Midbrain (tissue), 1 donor: ENCODE measurements at regions not wholly inside any gene's neighbourhood (a gene's known extent, or its start where the extent isn't known, plus 50 kb on each side); places are given as distances from the start of the nearest gene placed in this dataset.
"Not testable (repeated sequence)": the region's sequence is repeated elsewhere in the genome, so short reads cannot be mapped to it uniquely, and the experiment has no call there.

ENCODE experiments used
- DNase-seq: peaks from one replicate; lab custom pipeline; 2025; lab: John Stamatoyannopoulos, UW

DNA sequence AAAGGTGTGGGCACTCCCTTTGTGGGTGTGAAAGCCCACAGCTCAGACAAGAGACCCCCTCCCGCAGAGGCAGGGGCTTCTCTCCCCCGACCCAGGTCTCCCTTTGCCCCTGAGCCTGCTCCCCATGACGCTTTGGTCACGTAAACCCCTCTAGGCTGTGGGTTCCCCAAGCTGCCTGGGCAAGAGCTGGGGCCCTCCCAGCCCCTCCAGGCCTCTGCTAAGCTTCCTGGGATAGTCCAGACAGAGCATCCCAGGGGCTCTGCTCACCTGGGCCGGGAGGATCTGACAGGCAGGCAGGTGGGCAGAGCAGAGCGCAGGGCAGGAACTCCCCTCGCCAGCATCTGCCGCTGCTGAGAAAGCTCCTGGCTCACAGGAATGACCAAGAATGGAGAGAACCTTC, 177.3 kb downstream of the BANP start:
- DNase-seq = no peak

DNA sequence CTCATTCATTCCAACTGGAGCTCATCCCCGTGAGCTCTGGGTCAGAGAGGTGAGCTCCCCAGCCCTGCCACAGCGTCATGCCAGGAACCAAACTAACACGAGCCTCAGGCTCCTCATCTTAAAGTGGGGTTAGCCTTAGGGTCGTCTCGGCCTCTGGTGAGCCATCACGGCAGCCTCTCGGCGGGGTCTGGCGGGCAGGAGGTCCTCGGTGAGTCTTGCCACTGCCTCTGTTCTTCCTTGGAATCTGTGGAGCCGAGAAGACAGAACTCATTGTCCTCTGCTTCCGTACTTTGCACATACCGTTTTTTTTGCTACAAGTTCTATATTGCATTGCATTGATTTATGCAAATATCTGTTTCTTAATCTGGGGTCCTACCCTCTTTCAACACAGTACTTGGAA, 177.9 kb downstream of the BANP start:
- DNase-seq = not testable (repeated sequence)

- DNase-seq = no peak
These were observed 178.8 kb downstream of the BANP start for GRCh38 chr16:88130016-88130415.

DNA sequence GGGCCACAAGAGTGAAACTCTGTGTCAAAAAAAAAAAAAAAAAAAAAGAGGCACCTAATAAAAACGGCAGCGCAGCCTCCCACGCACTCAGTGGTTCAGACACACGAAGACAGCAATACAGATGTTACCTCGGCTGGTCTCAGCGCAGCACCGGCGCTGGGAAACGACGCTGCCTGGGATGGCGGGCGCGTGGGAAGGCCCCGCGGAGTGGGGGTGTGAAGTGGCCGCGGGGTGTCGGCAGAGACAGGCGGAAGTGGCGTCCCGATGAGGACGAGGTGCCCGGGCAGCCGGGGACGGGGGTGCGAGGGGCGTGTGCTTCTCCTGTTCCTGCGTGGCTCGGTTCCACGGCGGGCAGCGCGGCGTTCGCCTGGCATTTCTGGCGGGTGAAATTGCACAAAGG, 179.4 kb downstream of the BANP start:
- DNase-seq = no peak

DNA sequence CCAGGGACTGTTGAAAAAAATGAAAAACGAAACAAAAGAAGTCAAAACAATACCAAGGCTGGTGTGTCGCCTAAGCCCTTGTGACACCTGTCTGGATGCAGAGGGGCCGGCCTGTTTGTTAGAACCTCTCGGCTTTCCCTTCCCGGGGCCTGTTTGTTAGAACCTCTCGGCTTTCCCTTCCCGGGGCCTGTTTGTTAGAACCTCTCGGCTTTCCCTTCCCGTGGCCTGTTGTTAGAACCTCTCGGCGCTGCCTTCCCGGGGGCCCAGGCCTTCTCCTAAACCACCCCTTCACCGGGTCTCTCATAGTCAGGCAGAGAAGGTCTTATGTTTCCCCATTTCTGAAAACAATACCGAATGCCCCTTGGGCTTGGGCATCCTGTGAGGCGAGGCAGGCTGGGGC, 180.0 kb downstream of the BANP start:
- DNase-seq = no peak

- DNase-seq = no peak
These were observed 180.7 kb downstream of the BANP start for GRCh38 chr16:88131966-88132365.

DNA sequence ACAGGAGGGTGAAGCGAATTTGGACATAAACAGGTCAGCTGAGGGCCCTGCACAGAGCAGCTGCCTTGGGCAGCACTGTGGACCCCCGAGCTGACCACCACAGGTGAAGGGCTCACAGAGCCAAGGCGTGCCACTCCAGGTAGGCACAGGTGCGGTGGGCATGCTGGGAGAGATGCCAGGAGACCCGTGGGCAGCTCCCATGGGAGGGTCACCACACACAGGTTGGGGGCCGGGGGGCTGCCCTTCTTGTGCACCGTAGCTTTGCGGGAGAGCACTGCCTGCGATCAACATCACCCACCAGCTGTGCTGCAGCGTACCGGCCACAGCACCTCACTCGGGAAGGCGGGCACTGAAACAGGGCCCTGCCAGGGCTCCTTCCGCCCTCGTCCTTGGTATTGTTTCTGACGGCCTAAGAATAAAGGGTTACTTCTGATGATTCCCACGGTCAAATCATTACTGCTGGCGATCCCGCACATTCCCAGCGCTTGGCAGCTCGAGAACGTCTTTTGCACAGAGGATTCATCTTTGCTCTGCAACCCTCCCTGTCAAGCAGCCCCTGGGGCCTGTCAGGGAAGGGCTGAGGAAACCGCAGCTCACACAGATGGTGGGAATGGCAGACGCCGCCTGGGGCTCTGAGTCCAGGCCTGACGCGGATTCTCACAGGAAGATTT, 181.7 kb downstream of the BANP start:
- DNase-seq = no peak

- no peak for DNase-seq
These were observed 182.2 kb downstream of the BANP start for GRCh38 chr16:88133507-88133843.

DNA sequence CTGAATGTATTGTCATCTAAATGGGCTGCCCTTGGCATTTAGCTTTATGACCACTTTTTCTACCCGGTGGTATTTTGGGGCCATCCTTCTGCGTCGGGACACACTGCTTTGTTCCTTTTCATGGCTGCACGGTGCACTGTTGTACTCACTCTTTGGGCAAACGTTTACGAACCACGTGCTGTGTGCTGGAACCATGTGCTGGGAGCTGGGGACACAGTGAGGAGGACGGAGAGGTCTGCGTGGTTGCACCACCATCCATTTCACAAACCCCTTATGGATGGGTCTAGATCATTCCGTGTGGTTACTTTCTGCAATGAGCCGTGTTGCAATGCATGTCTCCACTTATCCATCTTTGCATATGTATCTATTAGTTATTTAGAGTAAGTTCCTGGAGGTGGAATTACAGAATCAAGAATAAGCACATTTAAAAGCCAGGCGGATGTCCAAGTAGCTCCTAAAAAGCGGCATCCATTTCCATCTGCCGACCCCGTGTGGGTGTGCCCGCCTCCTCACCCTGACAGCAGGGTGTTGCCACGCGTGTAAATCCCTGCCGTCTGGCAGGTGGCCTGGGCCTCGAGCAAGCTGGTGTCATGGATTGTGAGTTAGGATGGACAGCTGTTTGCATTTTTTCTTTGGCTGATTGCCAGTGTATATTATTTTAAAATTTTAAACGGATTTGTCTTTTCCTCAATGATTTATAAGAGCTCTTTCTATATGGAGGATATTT, 183.1 kb downstream of the BANP start:
- not testable (repeated sequence) for DNase-seq

DNA sequence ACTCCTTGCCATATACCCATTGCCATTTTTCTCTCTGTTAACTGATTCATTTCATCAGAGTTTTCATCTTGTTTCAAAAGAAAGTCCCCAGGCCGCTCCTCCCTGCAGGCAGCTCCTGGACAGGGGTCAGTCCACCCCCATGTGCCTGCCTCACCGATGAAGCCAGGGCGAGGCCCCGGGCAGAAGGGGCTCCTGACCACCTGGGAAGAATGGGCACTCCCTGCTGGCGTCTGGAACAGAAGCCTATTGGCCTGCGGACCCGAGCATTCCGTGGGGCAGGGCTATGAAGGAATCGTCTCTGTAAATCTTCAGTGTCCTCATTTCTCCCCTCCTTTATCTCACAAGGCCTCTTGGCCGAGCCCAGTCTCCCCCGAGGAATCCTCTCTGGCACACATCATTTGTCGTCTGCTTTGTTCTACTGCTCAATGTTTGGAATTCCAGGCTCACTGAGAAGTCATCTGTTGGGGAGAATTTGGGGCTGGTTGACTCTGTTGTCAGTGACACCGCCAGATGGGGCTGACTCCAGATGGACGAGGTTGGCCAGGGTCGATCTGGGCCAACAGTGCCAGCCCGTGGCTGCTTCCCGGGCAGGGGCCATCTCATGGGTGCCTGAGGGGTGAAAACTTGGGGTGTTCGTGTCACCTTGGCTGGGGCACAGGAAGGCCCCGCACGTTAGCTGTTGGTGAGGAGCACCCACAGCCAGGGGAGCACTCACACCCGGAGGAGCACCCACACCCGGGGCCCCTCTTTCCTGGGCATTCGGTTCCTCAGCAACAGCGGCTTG, 183.9 kb downstream of the BANP start:
- not testable (repeated sequence) for DNase-seq

- DNase-seq = not testable (repeated sequence)
These were observed 185.0 kb downstream of the BANP start for GRCh38 chr16:88136211-88136713.

- not testable (repeated sequence) for DNase-seq
These were observed 185.7 kb downstream of the BANP start for GRCh38 chr16:88136939-88137338.

DNA sequence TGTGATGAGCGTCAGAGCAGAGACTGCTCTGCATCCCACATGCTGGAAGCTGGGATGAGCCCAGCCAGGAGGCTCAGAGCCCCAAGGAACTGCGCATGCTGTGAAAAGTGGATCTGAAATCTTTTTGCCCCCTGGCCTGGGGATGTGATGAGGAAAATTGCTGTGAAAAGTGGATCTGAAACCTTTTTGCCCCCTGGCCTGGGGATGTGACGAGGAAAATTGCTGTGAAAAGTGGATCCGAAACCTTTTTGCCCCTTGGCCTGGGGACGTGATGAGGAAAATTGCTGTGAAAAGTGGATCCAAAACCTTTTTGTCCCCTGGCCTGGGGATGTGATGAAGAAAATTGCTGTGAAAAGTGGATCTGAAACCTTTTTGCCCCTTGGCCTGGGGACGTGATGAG, 187.9 kb downstream of the BANP start:
- DNase-seq = not testable (repeated sequence)

DNA sequence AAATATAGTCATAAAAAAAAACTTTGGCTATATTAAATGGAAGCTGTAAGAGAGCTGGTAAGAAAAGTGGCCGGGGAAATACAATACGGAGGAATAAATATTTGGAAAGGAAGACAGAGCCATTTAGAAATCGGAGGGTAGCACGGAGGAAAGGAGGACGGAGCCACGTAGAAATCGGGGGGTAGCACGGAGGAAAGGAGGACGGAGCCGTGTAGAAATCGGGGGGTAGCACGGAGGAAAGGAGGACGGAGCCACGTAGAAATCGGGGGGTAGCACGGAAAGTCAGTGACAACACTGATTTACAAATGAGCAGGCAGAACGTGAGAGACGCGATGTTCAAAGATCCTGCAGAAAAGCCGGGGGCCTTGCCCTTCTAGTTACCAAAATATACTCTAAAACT, 189.0 kb downstream of the BANP start:
- not testable (repeated sequence) for DNase-seq

DNA sequence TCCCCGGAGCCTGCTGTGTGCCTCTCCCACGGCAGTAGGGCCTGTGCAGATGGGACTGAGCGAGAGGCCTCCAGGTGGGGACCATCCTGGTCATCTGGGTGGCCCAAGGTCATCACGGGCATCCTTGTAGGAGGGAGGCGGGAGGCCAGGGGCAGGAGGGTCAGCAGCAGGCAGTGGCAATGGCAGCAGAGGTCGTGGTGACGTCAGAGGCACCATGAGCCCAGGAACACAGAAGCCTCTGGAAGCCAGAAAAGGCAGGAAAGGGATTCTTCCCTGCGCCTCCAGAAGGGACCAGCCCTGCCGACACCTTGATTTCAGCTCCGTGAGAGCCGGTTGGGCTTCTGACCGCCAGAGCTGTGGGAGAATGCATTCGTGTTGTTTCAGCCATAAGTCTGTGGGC, 190.3 kb downstream of the BANP start:
- no peak for DNase-seq

GRCh38 chr16:88142056-88142935, 191.1 kb downstream of the BANP start:
- not testable (repeated sequence) for DNase-seq

- not testable (repeated sequence) for DNase-seq
These were observed 192.1 kb downstream of the BANP start for GRCh38 chr16:88143122-88144027.

DNA sequence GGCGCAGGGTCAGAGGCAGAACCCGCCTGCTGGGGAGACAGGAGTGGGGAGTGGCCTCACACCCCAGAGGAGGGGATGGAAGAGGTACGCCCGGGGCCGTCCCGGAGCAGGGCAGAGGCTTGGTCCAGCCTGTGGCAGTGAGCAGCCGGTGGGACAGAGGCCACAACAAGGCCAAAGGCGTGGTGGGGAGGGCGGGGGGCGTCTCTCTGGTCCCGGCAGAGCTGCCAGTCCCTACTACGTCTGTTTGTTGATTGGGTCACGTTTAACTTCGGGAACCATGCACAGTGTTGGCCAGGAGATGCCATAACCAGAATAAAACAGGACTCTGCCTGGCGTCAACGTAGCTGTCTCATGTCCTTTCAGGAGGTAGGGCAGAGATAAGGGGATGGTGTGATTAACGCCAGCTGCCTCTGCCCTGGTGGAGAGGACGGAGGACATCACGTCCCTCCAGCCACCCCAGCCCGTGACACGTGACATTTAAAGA, 192.8 kb downstream of the BANP start:
- DNase-seq = no peak

DNA sequence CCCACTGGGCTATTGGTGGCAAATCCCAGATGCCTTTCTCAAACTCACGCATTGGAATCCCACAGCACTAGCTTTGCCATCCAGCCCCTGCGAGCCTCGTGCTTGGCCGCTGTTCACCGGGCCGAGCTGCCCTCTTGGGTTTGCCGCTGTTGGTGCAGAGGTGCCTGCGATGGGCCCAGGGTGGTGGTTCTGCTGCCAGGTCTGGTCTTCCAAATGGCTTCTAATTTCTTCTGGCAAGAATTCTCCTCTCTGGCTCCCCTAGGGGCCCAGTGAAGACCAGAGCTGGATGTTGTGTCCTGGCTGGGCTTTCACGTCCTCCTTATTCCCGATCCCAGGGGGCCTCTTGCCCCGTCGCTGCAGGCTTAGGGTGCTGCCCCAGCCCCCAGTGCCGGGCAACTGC, 194.1 kb downstream of the BANP start:
- DNase-seq = not testable (repeated sequence)

DNA sequence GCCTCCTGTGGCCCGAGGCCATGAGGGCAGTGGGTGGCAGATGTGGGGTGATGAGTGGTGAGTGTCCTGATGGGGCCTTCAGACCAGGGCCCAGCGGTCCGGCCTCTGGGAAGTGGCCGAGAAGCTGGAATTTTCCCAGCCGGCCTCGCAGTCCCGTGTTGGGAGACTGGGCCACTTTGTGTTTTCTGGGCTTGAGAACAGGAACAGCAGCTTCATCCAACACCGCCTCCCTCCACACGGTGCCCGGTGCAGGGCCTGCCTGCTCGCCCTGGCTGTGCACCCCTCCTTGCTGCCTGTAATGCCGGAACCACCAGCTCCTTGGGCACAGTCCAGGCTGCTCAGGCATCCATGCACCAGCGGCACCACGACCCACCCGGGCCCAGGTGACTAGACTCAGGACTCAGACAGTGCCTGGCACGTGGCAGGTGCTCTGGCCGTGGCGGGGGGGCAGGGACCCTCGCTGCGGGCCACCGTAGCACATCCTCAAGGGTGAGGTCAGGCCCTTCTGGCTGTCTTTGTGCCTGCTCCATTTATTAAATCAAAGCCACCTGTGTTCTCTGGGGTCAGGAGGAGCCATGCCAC, 194.7 kb downstream of the BANP start:
- DNase-seq = not testable (repeated sequence)
